Fibroblast of skin of scalp (primary cell): ENCODE measurements at regions not wholly inside any gene's neighbourhood (a gene's known extent, or its start where the extent isn't known, plus 50 kb on each side); places are given as distances from the start of the nearest gene placed in this dataset.

Source experiments
- DNase-seq: peaks from one replicate; pipeline ENCODE4 v3.0.0-alpha.2; 2013

DNA sequence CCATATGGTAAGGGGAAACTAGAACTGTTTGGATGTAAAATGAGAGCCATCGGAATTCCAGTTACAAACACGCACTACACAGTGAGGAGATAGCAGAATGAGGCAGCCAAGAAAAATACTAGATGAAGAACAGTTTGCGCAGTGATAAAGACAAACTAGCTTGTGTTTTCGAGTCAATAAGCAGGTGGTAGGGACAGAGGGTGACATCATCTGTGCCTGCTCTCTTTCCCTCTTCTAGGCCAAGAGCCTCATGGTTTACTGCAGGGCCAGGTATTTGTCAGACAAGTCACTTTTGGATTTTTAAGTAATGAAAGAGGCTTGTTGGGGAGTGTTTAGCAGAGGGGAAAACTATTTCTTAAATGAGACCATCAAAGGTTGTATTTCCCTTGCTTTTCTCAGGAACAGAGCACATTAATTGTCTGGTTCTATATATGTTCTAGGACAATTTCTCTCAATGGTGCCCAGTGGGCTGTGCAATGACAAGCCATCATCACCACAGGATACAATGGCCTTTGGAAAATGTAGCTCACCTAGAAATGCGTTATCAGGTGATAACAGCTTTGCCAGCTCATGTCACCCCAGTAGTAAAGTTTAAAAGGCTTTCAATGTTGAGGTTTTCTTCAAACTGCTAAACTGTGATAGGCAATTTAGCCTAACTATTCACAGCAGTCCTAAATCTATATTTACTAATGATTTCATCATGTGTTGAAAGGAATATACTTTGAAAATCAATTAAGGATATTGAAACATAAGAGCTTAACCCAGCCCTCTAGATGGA, 1210.3 kb upstream of the ZEB2 start:
- DNase-seq = no peak

DNA sequence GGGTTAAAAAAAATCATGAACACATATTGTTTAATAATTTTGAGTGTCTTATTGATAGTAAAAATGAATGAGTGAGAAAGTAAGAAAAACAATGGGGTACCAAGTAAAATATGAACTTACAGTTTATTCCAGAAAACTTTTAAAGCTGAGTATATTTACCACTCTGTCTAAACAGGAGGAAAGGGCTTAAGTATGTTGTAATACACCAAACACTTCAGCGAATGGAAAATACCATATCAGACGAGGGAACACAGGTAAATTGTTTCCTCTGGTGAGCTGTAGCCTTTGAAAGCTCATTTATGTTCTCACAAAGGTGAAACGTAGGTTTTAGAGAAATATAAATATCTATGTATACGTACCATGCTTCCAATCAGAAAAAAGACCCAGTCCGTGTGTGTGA, 1209.6 kb upstream of the ZEB2 start:
- no peak for DNase-seq

DNA sequence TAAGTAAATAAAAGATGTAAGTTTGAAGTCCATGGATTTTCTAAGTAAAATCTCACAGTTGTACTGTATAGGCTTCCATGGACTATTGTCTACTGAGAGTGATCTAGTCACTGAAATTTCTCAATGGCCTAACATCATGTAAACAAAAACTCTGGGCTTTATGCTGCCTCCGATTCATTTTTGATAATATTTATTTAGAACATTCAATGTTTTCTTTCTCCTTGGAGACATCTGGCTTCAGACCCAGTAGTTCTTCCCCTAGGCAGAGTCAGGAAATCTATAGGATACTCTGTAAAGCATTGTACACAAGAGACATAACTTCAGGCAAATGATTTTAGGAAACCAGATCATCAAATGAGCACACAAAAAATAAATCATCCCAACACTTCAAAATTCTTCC, 1208.6 kb upstream of the ZEB2 start:
- DNase-seq = no peak

DNA sequence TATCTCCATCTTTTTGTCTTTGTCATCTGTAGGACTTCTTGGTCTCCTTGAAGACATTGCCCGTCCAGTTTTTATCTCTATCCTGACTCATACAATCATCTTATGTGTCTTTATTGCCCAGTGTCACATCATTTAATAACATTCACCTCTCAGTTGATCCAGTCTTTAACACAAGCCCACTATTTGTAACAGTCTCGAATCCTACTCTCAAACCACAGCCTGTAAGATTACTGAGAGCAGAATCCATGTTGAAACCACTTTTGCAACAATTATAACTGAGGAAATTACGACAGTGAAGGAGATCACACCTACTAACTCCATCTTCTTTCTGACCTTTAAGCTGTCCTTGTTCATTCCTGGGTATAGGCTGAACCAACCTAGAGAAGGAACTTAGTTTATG, 1206.0 kb upstream of the ZEB2 start:
- DNase-seq = no peak

DNA sequence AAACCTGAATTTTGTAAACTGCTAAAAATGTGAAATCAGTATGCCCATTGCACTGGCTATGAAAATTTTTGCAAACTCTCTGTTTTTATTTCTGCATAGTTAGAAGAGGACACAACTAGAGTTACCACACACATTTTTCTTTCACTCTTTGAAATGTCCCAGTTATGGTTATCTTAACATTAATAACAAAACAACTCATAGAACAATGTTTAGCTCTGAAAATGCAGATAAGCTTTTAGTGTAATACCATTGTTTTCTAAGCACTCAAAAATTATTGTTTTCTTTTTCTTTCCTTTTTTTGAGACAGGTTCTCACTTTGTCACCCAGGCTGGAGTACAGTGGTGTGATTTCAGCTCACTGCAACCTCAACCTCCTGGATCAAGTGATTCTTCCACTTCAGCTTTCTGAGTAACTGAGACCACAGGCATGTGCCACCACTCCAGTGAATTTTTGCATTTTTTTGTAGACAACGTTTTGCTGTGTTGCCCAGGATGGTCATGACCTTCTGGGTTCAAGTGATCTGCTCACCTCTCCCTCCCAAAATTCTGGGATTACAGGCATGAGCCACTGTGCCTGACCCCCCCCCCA, 1204.5 kb upstream of the ZEB2 start:
- DNase-seq = peak; percentile 17

DNA sequence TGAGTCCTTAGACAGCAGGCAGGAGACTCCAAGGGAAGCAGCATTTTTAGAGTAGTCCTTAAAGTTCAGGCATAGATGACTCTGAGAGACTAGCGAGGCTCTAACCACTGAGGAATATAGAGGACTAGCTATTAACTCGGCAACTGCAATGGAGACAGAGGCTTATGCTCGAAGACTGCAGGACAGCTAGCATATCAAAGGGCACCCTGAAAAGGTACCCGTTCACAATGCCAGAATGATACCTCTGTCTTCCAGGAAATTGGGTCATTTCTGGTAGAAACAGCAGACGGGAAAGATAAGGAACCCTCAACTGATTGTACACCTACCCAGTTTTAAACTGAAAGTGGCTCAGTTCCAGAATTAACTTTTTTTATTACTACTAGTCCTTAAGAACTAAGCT, 1204.0 kb upstream of the ZEB2 start:
- DNase-seq = no peak

DNA sequence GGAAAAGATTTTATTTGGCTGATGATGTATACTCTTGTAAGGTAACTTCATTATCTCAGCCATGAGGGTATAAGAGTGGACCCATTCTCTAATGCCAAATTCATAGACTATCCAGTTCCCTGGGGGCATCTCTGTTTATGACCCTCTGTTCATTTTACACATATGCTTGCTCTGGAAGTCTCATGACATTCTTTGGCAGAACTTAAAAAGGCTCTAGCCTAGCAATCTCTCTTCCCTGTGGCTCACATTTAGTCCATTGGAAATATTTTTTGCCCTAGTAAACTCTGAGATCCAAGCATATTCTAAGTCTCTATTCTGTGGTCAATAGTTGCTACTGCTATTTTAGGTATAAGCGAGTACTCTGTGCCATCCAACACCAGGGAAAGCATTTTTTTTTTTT, 1201.8 kb upstream of the ZEB2 start:
- DNase-seq = no peak

DNA sequence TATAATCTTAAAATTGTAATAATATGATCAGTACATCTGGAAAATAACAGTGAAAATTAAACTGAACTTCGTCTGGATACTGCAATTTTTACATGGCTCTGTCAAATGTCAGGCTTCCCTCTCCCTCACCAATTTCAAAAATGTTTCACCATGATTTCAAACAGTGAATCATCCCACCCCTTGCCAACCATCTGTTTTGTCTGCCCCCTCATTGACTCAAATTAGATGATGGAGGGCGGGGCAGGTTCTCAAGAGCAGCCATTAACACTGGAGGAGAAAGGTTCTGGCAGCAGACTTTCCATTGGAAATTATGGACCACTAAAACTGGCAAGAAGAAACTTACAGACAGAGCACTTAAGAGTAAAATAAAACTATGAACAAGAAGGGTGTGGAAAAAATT, 1195.7 kb upstream of the ZEB2 start:
- peak; percentile 22 for DNase-seq

DNA sequence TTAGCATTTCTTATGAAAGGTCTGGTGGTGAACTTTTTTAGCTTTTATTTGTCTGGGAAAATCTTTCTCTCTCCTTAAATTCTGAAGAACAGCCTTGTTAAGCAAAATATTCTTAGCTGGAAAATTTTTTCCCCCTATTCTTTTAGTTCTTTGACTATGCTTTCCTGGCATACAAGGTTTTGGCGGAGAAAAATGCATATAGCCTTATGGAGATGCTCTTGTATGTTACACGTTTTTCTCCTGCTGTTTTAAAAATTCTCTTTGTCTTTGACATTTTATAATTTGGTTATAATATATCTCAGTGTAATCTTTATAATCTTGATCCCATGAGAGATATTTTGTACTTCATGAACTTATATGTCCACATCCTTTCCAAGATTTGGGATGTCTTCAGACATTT, 1190.4 kb upstream of the ZEB2 start:
- no peak for DNase-seq

DNA sequence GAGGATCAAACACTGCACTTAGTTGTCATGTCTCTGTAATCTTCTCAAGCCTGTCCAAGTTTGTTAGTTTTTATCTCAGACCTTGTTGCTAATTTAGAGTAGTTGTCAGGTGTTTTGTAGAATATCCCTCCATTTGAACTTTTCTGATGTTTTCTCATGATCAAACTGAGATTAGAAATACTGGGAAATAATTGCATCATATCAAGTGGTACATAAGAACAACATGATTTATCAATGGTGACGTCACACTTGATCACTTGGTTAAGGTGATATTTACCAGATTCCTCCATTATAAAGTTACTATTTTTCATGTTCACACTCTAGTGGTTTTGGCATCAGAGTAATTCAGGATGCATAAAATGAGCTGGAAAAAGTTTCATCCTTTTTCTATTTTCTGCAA, 1182.4 kb upstream of the ZEB2 start:
- DNase-seq = no peak

DNA sequence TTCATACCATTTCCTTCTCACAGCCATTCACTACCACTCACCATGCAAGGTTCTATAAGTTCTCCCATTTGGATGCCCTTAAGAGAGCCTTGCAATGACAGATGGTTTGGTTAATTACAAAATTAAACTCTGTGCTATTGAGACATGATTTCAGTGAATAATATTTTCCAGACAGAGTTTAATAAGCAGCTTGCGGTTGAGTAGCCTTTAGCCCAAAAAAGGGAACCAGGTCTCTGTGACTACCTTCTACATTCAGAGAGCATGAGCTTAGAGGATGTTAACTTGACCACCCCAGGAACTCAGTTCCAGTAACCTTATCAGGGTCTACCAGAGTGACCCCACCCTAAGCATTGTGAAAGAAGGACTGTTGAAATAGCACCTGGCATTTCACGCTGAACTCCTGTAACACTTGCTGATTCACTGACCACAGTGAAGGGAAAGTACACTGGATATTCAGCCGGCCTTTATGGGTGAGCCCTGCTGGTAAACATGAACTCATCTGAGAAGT, 1173.1 kb upstream of the ZEB2 start:
- no peak for DNase-seq

DNA sequence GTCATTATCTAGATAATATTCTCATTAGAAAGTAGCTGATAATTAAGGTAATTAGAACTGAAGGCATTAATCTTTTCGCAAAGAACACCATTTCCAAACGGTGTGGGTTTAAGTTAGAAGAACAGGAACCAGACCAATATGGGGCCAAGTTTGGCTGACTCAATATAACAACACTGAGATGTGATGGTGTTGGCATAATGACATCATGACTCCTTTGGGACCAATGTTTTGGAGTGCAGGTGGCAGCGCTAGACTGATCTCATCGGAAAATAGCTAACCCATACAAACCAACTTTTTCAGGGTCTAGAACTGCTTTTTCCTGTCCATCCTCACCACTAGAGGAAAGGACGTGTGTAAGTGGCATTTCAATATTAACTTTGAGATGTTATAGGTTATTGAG, 1171.7 kb upstream of the ZEB2 start:
- no peak for DNase-seq

DNA sequence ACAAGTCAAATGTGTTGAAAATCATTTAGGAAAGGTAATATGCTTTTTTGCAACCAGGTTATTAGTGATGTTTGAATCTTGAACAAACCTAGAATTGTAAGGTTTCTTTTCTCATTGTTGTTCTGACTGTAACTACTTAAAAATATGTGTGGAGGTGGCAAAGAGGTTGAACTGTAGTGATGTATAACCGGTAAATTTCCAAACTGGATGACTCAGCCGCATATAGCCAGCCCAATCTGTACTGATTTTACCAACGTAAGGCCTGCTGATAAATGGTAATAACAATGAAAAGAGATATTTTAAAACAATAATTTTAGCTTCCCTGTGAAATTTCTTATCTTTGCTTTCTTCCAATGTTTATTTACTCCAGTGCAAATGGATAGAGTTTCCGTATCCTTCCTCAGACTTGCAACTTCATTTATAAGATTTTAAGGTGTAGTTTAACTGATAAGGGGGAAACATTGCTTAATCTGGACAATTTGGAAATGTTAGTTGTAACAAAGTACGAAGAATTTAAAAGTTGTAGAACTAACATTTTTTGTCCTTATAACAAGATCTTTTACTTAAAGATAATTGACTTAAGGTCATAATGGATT, 1170.4 kb upstream of the ZEB2 start:
- DNase-seq = no peak

DNA sequence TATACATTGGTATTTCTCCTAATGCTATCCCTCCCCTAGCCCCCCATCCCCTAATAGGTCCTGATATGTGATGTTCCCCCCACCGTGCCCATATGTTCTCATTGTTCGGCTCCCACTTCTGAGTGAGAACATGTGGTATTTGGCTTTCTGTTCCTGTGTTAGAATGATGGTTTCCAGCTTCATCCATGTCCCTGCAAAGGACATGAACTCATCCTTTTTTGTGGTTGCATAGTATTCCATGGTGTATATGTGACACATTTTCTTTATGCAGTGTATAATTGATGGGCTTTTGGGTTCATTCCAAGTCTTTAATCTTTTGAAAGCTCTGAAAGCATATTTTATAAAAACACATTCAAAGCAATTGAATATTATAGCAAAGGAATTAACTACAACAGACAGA, 1169.4 kb upstream of the ZEB2 start:
- no peak for DNase-seq

DNA sequence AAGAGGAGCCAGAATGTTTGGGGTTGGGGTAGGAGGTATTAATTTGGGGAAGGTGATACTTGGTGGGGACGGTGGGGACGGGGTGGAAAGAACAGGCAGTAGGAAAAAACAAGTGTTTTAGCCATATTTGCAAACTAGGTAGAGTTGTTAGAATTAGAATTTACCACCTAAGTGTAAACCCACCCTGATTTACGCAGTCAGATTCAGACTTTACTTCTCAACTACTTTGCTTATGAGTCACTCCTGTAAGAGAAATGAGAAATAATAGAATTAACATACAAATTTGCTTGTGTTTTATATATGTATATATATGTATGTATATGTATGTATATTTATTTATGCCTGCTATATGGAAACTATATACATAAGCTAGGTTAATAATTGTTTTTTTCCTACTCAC, 1168.2 kb upstream of the ZEB2 start:
- DNase-seq = no peak

DNA sequence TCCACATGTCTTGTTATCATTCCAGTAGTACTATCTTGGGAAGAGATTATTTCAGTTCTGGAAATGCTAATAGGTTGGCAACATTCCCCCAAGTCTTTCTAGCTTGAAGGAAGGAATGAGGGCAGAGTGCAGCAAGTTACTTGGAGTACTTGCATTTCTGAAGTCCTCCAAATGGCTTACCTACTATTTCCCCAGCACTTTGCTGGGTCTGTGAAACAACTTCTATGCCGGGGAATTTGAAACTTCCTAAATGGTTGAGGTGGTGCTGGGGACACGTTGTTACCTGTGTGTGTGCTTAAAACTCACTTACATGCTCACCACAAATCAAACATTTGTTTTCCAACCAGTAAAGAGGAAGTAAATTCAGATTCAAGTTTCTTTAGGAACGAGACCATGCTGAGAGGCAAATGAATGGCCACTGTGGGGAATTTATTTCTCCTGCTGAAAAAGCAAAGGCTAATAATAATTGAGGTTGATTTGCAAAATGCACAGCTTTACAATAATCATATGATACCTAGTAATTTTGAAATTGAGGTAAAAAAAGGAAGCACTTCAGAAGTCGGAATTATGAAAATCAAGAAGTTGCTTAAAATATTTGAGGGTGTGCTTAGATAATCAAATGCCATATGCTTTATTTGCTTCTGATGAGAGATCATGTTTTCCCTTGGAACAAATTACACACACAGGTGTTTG, 1167.7 kb upstream of the ZEB2 start:
- DNase-seq = no peak

DNA sequence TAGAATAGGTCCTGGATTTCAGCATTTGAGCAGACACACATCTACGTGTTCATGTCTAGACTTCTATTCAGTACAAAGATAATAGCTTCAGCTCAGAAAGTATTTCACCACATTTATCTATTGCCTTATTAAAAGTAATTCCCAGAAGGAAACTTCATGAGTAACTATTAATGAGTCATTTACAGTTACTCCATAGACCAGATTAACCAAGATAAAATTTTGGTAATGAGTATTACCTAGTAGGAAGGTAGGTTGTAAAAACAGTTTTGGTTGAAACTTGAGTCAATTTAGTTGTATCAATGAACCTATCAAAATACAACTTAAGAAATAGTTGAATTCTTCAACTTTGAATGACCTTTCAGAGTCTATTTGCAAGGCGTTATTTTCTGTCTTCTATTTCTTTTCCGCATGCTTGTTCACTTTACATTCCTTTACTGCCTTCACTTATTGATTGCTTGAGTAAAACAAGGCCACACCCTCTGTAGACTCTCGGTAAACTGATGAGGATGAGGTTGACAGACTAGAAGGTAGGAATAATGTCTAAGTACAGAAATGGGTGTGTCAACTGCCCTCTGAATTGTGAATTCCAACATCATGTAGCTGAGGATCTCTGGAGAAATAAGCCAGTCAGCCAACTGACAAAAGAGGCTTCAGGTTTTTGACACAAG, 1165.6 kb upstream of the ZEB2 start:
- no peak for DNase-seq

DNA sequence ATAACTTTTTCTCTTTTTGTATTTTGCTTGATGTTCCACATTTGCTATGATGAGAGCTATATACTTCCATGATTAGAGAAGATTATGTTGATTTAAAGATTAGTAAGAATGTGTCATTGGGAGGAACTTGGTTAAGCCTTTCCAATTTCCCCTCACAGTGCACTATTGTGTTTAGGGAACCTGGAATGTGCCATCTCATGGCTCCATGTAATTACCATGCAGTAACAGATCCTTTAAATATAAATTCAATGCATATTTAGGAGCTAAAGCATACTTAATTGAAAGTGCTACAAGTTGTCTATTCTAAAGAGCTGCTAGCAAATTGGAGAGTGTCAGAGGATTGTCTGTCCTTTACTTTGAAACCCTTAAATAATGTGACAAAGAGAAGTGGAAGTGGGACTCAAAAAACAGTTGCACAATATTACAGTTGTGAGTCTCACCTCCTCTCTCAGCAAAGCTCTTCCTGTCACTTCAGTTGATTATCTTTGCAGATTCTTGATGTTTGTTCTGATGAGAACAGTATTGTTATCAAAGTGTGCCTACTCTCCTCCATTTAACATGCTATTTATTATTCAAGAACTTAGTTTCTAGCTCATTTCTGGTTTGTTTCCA, 1162.7 kb upstream of the ZEB2 start:
- peak; percentile 29 for DNase-seq

DNA sequence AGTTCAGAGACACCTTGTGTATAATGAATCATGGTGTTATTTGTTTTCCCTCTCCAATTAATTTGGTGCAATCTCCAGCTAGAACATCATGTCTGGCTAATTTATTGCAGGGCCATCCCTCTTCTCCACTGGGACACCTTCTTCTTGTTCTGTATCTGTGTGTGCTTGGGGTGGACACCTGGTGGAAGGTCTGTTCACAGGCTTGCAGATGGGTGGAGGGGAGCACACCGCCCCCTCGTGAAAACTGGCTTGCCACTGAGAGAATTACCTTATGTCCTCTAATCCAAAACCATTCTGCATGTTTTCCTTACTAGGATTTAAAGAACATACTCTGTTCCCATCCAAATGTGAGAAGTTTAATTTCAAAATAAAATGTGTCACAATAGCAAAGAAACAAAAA, 1160.4 kb upstream of the ZEB2 start:
- no peak for DNase-seq

DNA sequence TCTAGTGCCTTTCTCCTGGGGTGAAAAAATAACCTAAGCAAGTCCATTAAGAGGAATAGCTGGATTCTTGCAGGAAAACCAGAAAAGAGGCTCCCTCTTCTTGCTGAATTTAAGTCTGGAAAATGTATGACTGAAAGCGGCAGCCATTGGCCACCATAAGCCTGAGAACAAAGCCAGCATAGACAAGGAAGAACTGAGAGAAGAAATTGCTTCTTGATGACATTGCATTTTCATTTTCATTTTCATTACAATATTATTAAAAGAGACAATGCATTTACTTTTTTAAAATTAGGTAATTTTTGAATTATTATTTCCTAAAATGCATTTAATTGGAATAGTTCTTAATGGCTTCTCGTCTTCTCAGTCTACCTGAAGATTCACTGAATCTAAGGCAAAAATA, 1157.5 kb upstream of the ZEB2 start:
- no peak for DNase-seq

DNA sequence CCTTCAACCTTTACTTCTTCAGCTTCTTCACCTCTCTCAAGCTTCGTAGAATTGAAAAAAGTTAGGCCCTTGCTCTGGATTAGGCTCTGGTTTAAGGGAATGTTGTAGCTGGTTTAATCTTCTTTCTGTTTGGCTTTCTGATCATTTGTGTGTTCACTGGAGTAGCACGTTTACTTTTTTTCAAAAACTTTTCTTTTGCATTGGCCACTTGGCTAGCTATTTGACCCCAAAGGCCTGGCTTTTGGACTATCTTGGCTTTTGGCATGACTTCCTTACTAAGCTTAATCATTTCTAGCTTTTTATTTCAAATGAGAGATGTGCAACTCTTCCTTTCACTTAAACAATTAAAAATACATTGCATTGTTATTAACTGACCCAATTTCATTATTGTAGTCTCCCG, 1154.8 kb upstream of the ZEB2 start:
- no peak for DNase-seq

DNA sequence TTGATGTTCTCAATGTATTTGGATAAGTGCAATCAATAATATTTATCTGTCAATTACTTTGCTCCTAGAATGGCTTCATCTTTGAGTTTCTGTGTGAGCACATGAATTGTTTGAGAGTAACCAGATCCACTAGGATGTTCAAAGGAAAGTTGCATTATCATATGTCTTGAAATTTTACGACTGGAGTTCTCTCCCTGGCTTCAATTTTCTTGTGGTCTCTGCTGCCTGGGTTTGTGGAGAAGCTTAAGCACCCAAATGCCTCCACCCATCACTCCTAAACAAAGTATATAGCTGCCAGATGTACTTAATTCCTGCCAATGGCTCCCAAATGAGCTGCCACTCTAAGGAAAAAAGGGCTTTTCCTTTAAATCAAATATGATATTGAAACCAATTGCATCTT, 1149.4 kb upstream of the ZEB2 start:
- no peak for DNase-seq

DNA sequence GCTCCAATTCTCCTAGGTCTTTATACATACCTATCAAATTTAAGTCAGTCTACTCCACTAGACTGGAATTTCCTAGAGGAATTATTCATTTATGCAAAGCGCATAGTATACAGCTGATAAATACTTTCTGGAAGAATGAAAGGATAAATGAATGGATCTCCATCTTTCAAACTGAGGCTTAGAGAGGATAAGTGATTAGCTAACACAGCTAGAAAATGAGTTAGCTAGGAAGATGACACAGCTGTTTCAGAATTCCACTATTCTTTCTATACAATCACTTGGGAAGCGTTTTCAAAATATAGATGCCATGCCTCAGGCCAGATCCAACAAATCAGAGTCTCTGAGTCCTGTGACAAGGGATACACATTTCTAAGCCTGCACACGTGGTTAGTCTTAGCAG, 1146.6 kb upstream of the ZEB2 start:
- no peak for DNase-seq
